HepG2 (cell line): ENCODE measurements at regions not wholly inside any gene's neighbourhood (a gene's known extent, or its start where the extent isn't known, plus 50 kb on each side); places are given as distances from the start of the nearest gene placed in this dataset.

Experiments
- CREB1 ChIP-seq, 2 experiments: fragments of 450-650 bp in 1 of 2; IDR thresholded peaks; 2 replicates each; pipeline ENCODE4 v1.6.1; 2016 to 2017; ENCODE audit warnings: control low read depth in 1 of 2, mild to moderate bottlenecking in 1 of 2, missing compliant biosample characterization in 1 of 2, missing genetic modification characterization in 1 of 2
- KDM5B ChIP-seq: sonication (generic); formaldehyde crosslinking; IDR thresholded peaks from 2 replicates; pipeline ENCODE4 v1.4.0; 2020; ENCODE audit warnings: missing genetic modification reagents, mild to moderate bottlenecking, borderline replicate concordance
- NFE2L2 ChIP-seq: fragments of 150-350 bp; IDR thresholded peaks from 2 replicates; pipeline ENCODE4 v1.6.1; 2014; ENCODE audit warnings: low read length
- NR1H2 ChIP-seq: sonication (generic); formaldehyde crosslinking; IDR thresholded peaks from 2 replicates; pipeline ENCODE4 v1.8.1; 2022; ENCODE audit warnings: low read depth, missing genetic modification reagents, borderline replicate concordance
- PITX1 ChIP-seq: sonication (generic); formaldehyde crosslinking; IDR thresholded peaks from 2 replicates; pipeline ENCODE4 v1.5.1; 2020; ENCODE audit warnings: mild to moderate bottlenecking, missing genetic modification reagents
- SMAD3 ChIP-seq: sonication (generic); formaldehyde crosslinking; IDR thresholded peaks from 2 replicates; pipeline ENCODE4 v1.4.0; 2020; ENCODE audit warnings: missing genetic modification reagents
- ZNF143 ChIP-seq: sonication (generic); formaldehyde crosslinking; IDR thresholded peaks from 2 replicates; pipeline ENCODE4 v1.4.0; 2020; ENCODE audit warnings: missing genetic modification reagents
- ZNF180 ChIP-seq: sonication (generic); formaldehyde crosslinking; IDR thresholded peaks from 2 replicates; pipeline ENCODE4 v1.4.0; 2020; ENCODE audit warnings: low read depth, missing genetic modification reagents, borderline replicate concordance
- ZNF333 ChIP-seq: sonication (generic); formaldehyde crosslinking; IDR thresholded peaks from 2 replicates; pipeline ENCODE4 v1.4.0; 2020; ENCODE audit warnings: mild to moderate bottlenecking, missing genetic modification reagents, borderline replicate concordance
- ZNF546 ChIP-seq: sonication (generic); formaldehyde crosslinking; conservative IDR thresholded peaks from 2 replicates; pipeline ENCODE4 v1.8.1; 2023; ENCODE audit warnings: mild to moderate bottlenecking, missing genetic modification reagents
- ZNF562 ChIP-seq: sonication (generic); formaldehyde crosslinking; IDR thresholded peaks from 2 replicates; pipeline ENCODE4 v1.8.0; 2022; ENCODE audit warnings: missing genetic modification reagents, borderline replicate concordance
- TF ChIP-seq, protein P1 (sequence below): sonication (generic); formaldehyde crosslinking; IDR thresholded peaks from 2 replicates; pipeline ENCODE4 v1.5.1; 2020; ENCODE audit warnings: mild to moderate bottlenecking, missing genetic modification reagents, borderline replicate concordance
- TF ChIP-seq, protein P2 (sequence below): sonication (generic); formaldehyde crosslinking; IDR thresholded peaks from 2 replicates; pipeline ENCODE4 v1.4.0; 2020; ENCODE audit warnings: missing genetic modification reagents
- TF ChIP-seq, protein P3 (sequence below): sonication (generic); formaldehyde crosslinking; IDR thresholded peaks from 2 replicates; pipeline ENCODE4 v1.9.0; 2021; ENCODE audit warnings: missing genetic modification reagents, mild to moderate bottlenecking, borderline replicate concordance

DNA sequence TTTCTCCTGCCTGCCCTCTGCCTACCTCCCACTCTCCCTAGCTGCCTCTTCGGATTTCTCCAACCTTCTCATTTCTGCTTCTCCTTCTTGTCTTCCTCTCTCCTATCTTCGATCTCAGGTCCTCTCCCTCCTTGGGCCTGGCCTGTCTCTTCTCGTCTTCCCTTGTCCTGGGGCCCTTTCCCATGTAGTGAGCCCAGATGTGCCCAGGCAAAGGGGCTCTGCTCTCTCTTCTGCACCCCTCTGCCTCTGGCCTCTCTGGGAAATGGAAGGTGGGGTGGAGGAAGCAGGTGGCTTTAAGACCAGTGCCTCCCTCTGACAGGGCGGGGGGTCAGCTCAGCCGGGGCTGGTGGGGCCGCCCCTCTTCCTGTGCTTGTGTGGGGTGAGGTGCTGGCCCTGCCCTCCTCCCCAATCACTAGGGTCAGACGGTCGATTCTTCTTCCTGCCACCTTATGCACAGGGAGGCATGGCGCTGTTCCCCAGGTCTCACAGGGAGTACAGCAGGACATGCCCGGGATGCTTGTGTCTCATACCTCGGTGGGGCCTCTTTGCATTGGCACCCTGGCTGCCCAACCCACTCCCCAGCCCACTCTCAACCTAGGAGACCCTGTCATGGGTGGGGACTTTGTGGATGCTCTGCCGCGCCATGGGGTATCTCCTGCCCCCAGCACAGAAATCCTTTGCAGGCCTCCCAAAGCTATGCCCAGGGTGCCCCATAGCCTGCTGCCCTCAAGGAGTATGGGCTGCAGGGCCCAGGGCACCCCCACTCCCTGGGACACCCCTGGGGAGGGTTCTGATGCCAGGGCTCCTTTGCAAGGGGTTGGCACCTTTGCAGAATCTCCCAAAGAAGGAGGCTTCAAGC lies 213.8 kb upstream of the HAAO start (continued):
- TF ChIP-seq, protein P1, sequence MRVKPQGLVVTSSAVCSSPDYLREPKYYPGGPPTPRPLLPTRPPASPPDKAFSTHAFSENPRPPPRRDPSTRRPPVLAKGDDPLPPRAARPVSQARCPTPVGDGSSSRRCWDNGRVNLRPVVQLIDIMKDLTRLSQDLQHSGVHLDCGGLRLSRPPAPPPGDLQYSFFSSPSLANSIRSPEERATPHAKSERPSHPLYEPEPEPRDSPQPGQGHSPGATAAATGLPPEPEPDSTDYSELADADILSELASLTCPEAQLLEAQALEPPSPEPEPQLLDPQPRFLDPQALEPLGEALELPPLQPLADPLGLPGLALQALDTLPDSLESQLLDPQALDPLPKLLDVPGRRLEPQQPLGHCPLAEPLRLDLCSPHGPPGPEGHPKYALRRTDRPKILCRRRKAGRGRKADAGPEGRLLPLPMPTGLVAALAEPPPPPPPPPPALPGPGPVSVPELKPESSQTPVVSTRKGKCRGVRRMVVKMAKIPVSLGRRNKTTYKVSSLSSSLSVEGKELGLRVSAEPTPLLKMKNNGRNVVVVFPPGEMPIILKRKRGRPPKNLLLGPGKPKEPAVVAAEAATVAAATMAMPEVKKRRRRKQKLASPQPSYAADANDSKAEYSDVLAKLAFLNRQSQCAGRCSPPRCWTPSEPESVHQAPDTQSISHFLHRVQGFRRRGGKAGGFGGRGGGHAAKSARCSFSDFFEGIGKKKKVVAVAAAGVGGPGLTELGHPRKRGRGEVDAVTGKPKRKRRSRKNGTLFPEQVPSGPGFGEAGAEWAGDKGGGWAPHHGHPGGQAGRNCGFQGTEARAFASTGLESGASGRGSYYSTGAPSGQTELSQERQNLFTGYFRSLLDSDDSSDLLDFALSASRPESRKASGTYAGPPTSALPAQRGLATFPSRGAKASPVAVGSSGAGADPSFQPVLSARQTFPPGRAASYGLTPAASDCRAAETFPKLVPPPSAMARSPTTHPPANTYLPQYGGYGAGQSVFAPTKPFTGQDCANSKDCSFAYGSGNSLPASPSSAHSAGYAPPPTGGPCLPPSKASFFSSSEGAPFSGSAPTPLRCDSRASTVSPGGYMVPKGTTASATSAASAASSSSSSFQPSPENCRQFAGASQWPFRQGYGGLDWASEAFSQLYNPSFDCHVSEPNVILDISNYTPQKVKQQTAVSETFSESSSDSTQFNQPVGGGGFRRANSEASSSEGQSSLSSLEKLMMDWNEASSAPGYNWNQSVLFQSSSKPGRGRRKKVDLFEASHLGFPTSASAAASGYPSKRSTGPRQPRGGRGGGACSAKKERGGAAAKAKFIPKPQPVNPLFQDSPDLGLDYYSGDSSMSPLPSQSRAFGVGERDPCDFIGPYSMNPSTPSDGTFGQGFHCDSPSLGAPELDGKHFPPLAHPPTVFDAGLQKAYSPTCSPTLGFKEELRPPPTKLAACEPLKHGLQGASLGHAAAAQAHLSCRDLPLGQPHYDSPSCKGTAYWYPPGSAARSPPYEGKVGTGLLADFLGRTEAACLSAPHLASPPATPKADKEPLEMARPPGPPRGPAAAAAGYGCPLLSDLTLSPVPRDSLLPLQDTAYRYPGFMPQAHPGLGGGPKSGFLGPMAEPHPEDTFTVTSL, result no peak
- no peak for TF ChIP-seq ZNF143 (CRISPR knock-in tag)
- 0 out of 2 replicates have a peak, but pooled peaks have one; percentile 48 for TF ChIP-seq KDM5B (CRISPR knock-in tag)
- no peak for TF ChIP-seq ZNF562 (CRISPR knock-in tag)
- TF ChIP-seq, protein P2, sequence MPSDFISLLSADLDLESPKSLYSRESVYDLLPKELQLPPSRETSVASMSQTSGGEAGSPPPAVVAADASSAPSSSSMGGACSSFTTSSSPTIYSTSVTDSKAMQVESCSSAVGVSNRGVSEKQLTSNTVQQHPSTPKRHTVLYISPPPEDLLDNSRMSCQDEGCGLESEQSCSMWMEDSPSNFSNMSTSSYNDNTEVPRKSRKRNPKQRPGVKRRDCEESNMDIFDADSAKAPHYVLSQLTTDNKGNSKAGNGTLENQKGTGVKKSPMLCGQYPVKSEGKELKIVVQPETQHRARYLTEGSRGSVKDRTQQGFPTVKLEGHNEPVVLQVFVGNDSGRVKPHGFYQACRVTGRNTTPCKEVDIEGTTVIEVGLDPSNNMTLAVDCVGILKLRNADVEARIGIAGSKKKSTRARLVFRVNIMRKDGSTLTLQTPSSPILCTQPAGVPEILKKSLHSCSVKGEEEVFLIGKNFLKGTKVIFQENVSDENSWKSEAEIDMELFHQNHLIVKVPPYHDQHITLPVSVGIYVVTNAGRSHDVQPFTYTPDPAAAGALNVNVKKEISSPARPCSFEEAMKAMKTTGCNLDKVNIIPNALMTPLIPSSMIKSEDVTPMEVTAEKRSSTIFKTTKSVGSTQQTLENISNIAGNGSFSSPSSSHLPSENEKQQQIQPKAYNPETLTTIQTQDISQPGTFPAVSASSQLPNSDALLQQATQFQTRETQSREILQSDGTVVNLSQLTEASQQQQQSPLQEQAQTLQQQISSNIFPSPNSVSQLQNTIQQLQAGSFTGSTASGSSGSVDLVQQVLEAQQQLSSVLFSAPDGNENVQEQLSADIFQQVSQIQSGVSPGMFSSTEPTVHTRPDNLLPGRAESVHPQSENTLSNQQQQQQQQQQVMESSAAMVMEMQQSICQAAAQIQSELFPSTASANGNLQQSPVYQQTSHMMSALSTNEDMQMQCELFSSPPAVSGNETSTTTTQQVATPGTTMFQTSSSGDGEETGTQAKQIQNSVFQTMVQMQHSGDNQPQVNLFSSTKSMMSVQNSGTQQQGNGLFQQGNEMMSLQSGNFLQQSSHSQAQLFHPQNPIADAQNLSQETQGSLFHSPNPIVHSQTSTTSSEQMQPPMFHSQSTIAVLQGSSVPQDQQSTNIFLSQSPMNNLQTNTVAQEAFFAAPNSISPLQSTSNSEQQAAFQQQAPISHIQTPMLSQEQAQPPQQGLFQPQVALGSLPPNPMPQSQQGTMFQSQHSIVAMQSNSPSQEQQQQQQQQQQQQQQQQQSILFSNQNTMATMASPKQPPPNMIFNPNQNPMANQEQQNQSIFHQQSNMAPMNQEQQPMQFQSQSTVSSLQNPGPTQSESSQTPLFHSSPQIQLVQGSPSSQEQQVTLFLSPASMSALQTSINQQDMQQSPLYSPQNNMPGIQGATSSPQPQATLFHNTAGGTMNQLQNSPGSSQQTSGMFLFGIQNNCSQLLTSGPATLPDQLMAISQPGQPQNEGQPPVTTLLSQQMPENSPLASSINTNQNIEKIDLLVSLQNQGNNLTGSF, result no peak
- TF ChIP-seq CREB1 (IDR thresholded peaks at IDR 0.05), result no peak
- no peak for TF ChIP-seq CREB1 (CRISPR knock-in tag; IDR thresholded peaks at IDR 0.05)
- TF ChIP-seq NR1H2 (CRISPR knock-in tag), result no peak
- no peak for TF ChIP-seq NFE2L2
- TF ChIP-seq ZNF180 (CRISPR knock-in tag), result no peak
- TF ChIP-seq, protein P3, sequence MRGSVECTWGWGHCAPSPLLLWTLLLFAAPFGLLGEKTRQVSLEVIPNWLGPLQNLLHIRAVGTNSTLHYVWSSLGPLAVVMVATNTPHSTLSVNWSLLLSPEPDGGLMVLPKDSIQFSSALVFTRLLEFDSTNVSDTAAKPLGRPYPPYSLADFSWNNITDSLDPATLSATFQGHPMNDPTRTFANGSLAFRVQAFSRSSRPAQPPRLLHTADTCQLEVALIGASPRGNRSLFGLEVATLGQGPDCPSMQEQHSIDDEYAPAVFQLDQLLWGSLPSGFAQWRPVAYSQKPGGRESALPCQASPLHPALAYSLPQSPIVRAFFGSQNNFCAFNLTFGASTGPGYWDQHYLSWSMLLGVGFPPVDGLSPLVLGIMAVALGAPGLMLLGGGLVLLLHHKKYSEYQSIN (CRISPR knock-in tag), result no peak
- TF ChIP-seq ZNF333, result 0 out of 2 replicates have a peak, but pooled peaks have one; percentile 45
- no peak for TF ChIP-seq SMAD3 (CRISPR knock-in tag)
- TF ChIP-seq PITX1 (CRISPR knock-in tag), result 0 out of 2 replicates have a peak, but pooled peaks have one; percentile 15
- no peak; the same call in 1 of the 2 replicates for TF ChIP-seq ZNF546
